ENCODE measurements at regions not wholly inside any gene's neighbourhood (a gene's known extent, or its start where the extent isn't known, plus 50 kb on each side); places are given as distances from the start of the nearest gene placed in this dataset.

DNA sequence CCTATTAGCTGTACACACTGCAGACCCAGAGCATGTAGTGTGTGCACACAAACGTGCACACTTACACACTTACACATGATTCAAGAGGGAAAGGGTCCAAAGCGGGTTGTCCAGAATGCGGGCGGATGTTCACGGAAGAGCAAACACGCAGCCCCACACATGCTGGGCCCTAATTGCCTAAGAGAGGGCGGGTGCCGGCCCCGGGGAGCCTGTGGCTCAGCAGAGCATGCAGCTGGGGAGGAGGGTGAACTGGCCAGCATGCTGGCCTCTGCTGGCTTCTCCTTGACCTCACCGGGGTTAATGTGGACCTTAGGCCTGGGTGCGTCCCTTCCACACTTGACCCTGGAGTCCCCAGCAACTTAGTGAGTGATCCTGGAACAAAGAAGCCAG, 816.3 kb downstream of the BRD1 start:
- DNase-seq (ENCODE audit: insufficient read length, low spot score): no peak
- FAIRE-seq: no peak
- no peak for TF ChIP-seq CTCF (IDR thresholded peaks at IDR 0.05; ENCODE audit: insufficient read depth, missing control alignments)

- no peak for TF ChIP-seq CTCF (IDR thresholded peaks at IDR 0.05; ENCODE audit: insufficient read depth, missing control alignments)
- FAIRE-seq (no peak), DNase-seq (ENCODE audit: insufficient read length, low spot score) (no peak)
These were observed 816.8 kb downstream of the BRD1 start for GRCh38 chr22:49010901-49011300.

DNA sequence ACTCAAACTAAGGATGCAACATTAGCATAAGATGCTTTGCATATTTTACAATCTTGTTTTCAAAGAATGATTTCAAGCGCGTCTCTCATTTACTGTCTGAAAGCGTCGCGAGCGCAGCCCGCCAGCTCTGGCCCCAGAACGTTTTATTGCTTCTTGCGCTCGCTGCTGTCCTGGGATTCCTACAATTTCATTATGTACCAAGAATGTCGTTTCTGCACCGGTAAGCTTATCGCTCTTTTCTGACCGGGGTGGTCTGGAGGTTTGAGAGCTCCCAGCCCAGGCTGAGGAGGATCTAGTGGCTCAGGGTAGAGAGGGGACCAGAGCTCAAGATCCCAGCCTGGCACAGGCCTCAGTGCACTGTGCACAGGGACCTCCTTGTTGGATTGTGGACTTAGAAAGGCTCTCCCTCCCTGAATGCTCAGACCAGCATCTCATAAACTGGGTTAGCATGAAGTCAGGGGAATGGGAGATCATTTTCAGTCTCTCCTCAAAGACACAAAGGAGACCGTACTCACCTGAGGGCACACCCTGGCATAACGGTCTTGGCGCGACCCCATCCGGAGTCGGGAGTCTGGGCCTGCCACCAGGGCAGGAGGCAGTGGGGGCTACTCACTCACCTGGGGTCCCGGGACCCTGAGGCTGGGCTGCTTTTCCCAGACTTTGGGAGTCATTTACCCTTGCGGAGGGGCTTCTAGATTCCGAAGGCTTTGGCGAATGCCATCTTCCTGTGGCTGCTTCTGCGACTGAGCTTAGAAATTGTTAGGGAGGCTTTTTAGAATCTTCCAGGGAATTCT, 817.4 kb downstream of the BRD1 start:
- DNase-seq (ENCODE audit: insufficient read length, low spot score) (no peak), FAIRE-seq (no peak)
- TF ChIP-seq CTCF (IDR thresholded peaks at IDR 0.05; ENCODE audit: insufficient read depth, missing control alignments): no peak

- DNase-seq (ENCODE audit: insufficient read length, low spot score) (no peak), FAIRE-seq (no peak)
- TF ChIP-seq CTCF (IDR thresholded peaks at IDR 0.05; ENCODE audit: insufficient read depth, missing control alignments): no peak
These were observed 818.2 kb downstream of the BRD1 start for GRCh38 chr22:49009359-49010063.

- no peak for DNase-seq (ENCODE audit: insufficient read length, low spot score)
- no peak for FAIRE-seq
- no peak for TF ChIP-seq CTCF (IDR thresholded peaks at IDR 0.05; ENCODE audit: insufficient read depth, missing control alignments)
These were observed 818.9 kb downstream of the BRD1 start for GRCh38 chr22:49008682-49009235.

- no peak for DNase-seq (ENCODE audit: insufficient read length, low spot score)
- no peak for FAIRE-seq
- no peak for TF ChIP-seq CTCF (IDR thresholded peaks at IDR 0.05; ENCODE audit: insufficient read depth, missing control alignments)
These were observed 820.5 kb downstream of the BRD1 start for GRCh38 chr22:49007013-49007653.

Measured in D721Med (cell line).